ENCODE measurements at regions not wholly inside any gene's neighbourhood (a gene's known extent, or its start where the extent isn't known, plus 50 kb on each side); places are given as distances from the start of the nearest gene placed in this dataset.

GRCh38 chr3:88984832-88985231 lies 122.6 kb upstream of the EPHA3 start:
- FAIRE-seq (no peak), DNase-seq (ENCODE audit: insufficient read length, low spot score) (no peak)
- TF ChIP-seq CTCF (IDR thresholded peaks at IDR 0.05; ENCODE audit: insufficient read depth, missing control alignments), result no peak

GRCh38 chr3:88985491-88985890 lies 121.9 kb upstream of the EPHA3 start:
- DNase-seq (ENCODE audit: insufficient read length, low spot score), result no peak
- no peak for FAIRE-seq
- no peak for TF ChIP-seq CTCF (IDR thresholded peaks at IDR 0.05; ENCODE audit: insufficient read depth, missing control alignments)

DNA sequence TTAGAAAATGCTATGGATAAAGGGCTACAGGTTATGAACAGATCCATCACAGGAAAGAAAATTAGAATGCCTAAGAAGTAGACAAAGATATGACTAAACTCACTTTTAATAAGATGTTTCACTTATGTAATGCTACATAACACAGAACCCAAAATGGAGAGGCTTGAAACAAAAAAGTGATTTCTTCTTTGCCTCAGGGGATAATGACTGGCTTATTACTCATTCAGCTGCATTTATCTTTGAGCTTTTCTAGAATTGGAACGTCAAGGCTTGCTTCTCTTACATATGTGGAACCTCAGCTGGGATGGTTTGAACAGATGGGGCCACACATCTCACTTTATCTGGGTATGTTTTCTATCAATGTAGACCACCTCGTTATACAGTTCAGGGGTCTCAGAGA lies 120.6 kb upstream of the EPHA3 start:
- DNase-seq (ENCODE audit: insufficient read length, low spot score) (no peak), FAIRE-seq (no peak)
- no peak for TF ChIP-seq CTCF (IDR thresholded peaks at IDR 0.05; ENCODE audit: insufficient read depth, missing control alignments)

DNA sequence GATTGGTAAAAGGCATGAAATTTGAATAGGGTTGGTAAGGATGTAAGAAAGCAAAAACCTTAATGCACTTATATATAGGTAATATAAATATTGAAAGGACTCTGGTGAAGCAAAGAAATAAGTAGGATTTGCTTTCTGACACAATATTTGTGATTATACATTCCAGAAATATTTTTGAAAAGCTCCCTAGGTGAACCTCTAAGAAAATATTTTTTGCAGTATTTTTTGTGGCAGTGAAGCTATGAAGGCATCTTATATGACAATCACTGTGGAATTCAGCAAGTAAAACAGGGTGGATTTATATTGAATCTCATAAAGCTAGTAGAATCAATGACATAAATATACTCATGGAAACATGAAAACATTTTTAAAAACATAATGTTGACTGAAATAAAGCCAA lies 119.6 kb upstream of the EPHA3 start:
- no peak for DNase-seq (ENCODE audit: insufficient read length, low spot score)
- no peak for FAIRE-seq
- TF ChIP-seq CTCF (IDR thresholded peaks at IDR 0.05; ENCODE audit: insufficient read depth, missing control alignments), result no peak

- no peak for TF ChIP-seq CTCF (IDR thresholded peaks at IDR 0.05; ENCODE audit: insufficient read depth, missing control alignments)
- DNase-seq (ENCODE audit: insufficient read length, low spot score) (no peak), FAIRE-seq (no peak)
These were observed 118.5 kb upstream of the EPHA3 start for GRCh38 chr3:88988906-88989305.

GRCh38 chr3:88991496-88991895 lies 115.9 kb upstream of the EPHA3 start:
- FAIRE-seq (no peak), DNase-seq (ENCODE audit: insufficient read length, low spot score) (no peak)
- TF ChIP-seq CTCF (IDR thresholded peaks at IDR 0.05; ENCODE audit: insufficient read depth, missing control alignments), result no peak

GRCh38 chr3:88996691-88997090 lies 110.7 kb upstream of the EPHA3 start:
- FAIRE-seq (no peak), DNase-seq (ENCODE audit: insufficient read length, low spot score) (no peak)
- TF ChIP-seq CTCF (IDR thresholded peaks at IDR 0.05; ENCODE audit: insufficient read depth, missing control alignments), result no peak

Measured in D721Med (cell line).